ENCODE measurements at regions not wholly inside any gene's neighbourhood (a gene's known extent, or its start where the extent isn't known, plus 50 kb on each side); places are given as distances from the start of the nearest gene placed in this dataset.
"Not testable (repeated sequence)": the region's sequence is repeated elsewhere in the genome, so short reads cannot be mapped to it uniquely, and the experiment has no call there.

DNA sequence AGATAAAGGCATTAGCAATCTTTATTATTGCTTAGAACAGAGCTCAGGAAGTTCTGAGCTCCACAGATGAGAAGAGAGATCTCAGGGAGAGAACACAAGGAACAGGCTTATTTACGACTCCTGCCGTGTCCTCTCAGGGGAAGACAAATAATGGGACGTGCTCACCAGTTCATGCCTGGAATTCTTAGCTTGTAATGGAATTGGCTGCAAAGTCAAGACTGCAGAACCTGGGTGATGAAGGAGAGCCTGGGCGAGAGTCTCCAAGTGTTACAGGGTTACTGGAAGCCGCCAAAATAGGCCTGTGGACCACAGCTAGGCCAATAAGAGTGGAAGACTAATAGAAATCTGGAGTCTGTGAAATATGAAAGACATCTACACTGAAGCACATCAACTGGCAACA lies 174.5 kb upstream of the ADAMTSL1 start:
- no peak for DNase-seq

DNA sequence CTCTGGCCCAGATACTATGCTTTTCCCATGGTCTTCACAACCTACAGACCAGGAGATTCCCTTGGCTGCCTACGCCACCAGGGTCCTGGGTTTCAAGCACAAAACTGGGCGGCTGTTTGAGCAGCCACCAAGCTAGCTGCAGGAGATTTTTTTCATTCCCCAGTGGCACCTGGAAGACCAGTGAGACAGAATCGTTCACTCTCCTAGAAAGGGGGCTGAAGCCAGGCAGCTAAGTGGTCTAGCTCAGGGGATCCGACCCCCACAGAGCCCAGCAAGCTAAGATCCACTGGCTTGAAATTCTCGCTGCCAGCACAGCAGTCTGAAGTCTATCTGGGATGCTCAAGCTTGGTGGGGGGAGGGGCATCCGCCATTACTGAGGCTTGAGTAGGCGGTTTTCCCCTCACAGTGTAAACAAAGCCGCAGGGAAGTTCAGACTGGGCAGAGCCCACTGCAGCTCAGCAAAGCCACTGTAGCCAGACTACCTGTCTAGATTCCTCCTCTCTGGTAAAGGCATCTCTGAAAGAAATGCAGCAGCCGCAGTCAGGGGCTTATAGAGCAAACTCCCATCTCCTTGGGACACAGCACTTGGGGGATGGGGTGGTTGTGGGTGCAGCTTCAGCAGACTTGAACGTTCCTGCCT lies 168.7 kb upstream of the ADAMTSL1 start:
- not testable (repeated sequence) for DNase-seq

DNA sequence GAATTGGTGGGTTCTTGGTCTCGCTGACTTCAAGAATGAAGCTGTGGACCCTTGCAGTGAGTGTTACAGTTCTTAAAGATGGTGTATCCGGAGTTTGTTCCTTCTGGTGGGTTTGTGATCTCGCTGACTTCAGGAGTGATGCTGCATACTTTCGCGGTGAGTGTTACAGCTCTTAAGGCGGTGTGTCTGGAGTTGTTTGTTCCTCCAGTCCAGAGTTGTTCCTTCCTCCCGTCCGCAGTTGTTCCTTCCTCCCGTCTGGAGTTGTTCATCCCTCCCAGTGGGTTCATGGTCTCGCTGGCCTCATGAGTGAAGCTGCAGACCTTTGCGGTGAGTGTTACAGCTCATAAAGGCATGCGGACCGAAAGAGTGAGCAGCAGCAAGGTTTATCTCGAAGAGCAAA lies 159.6 kb upstream of the ADAMTSL1 start:
- no peak for DNase-seq

DNA sequence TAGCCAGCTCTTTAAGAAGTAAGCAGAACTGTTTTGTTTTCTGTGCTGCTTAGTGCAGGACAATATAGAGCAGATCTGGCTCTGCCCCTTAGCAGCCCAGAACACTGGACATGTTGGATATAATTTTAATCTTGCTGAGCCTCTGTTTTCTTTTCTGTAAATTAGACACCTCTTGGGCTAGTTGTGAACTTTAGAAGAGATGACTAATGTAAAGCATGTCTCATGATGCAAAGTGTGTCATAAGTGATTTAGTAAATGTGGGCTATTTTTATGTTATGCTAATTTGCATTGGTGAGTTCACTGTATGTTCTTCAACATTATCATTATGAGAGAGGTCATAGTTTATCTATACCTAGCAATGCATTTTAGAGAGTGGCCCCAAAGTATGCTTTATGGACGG lies 156.1 kb upstream of the ADAMTSL1 start:
- DNase-seq, result no peak

DNA sequence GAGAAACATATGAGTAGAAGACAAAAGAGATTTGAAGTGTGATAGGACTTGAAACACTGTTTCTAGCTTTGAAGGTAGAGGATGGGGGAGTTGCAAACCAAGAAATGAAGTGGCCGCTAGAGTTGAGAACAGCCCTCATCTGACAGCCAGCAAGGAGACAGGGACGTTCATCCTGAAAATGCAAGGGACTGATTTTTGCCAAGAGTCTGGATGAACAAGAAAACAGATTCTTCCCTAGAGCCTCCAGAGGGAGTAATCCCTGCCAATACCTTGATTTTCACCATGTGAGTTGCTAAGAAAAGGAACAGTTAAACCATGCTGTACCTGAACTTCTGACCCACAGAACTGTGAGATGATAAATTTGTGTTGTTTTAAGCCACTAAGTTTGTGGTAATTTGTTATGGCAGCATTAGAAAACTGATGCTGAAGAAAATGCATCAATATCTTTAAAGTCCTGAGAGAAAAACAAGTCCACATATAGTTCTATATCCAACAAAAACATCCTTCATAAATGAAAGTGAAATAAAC lies 154.0 kb upstream of the ADAMTSL1 start:
- DNase-seq, result no peak

DNA sequence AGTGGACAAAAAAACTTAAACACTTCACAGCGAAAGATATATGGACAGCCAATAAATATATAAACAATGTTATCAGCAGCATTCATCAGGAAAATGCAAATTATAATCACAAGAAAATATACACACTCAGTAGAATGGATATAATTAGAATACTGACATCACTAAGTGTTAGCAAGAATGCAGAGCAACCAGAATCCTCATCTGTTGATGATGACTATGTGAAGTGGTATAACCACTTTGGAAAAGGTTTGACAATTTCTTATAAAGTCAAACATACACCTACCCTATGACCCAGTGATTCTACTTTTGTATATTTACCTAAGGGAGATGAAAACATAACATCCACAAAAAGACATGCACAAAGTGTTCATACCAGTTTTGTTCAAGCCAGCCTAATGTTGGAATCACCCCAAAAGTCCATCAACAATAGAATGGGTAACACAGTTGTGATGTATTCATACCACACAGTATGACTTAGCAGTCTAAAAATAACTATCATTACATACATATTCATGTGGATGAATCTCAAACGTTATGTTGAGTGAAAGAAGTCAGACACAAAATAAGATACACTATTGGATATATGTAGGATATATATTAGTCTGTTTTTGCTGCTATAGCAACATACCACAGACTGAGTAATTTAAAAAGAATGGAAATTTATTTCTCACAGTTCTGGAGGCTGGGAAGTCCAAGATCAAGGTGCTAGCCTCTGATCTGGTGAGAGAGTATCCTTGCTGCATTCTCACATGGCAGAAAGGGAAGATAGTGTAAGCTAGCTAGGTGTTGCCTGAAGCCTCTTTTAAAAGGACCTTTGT lies 148.8 kb upstream of the ADAMTSL1 start:
- DNase-seq, result no peak

DNA sequence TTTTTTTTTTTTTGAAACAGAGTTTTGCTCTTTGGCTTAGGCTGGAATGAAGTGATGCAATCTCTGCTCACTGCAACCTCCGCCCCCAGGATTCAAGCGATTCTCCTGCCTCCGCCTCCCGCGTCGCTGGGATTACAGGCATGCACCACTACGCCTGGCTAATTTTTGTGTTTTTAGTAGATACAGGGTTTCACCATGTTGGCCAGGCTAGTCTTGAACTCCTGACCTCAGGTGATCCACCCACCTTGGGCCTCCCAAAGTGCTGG lies 148.3 kb upstream of the ADAMTSL1 start:
- not testable (repeated sequence) for DNase-seq

DNA sequence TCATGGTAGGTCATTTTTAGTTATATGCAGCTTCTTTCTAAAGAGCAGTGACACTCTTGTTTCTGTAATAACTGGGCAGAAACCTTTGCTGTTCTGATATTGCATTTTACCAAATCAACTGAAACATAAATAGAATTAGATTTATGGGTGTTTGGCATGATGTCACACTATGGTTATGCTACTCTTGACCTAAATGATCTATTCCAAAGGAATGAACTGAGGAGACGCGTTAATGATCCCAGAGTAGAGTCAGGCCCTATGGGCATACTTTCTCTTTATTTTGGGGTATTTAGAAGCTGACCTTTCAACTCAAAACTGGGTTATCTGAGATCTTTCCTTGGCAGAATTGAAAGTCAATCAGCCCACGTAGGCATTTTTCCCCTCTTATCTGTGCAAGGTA lies 146.8 kb upstream of the ADAMTSL1 start:
- no peak for DNase-seq

DNA sequence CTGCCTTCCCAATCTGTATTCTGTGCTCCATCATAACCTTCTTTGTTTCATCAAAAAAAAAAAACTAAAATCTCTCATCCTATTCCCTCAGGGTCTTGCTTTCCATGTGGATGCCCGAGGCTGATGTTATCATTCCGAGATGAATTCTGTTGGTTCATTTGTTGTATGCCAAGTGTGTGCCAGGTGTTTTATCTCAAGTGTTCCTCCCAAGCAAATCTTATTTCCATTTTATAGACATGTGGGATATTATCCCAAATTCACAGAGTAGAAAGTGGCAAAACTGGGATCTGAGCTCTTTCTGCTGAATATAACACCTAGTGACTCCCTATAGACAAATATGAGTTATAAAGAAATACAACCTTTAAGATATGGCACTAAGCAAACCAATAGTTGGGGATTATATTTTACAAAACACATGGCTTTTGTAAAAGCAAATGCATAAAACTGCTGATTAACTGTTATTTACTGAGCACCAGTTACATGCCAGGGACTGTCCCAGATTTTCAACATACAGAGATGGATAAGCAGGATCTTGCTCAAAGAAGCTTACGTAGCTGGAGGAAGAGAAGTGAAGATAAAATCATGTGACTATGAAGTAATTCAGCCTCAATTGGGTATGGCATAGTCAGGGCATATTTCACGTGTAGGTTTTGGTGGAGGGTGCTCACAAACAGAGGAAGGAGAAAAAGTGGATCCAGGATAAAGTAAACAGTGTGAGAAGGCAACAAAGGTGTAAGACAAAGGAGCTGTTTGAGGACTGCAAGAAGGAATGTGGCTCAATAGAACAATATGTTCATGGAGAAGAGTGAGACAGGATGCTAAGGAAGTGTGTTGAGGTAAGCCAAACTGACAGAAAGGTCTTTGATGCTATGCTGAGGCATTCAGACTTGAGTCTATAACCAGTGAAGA lies 143.3 kb upstream of the ADAMTSL1 start:
- DNase-seq, result no peak

DNA sequence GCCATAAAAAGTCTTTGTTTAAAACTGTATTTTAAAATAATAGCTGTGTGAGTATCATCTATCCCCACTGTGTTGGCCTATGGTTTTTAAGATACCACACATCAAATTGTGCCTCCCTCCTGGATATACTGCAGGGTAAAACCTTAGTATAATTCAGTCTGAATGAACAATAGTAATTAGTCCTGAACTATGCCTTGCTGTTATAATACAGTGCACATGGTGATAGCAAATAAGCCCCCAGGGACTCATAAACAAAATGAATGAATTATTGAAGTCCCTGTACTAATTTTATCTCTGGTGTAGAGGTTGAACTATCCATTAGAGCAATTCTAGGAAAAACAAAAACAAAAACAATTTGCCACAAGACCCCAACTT lies 142.7 kb upstream of the ADAMTSL1 start:
- DNase-seq, result no peak

DNA sequence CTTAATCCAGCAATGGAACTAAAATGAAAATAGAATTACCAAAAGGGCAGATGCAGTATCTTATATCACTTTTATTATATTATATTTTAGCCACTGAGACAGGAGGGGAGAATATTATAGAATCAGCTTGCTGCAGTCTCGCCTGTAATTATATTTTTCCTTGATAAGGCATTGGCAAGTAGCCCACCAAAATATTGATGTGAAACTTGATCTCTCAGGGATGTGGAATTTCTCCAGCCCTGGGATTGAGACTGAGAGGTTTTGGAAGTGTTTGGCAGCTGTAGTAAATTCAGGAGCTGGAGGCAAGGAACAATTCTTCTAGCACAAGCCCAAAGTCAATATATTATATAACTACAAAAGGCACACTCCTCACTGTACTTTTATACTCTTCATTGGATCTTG lies 142.1 kb upstream of the ADAMTSL1 start:
- no peak for DNase-seq

DNA sequence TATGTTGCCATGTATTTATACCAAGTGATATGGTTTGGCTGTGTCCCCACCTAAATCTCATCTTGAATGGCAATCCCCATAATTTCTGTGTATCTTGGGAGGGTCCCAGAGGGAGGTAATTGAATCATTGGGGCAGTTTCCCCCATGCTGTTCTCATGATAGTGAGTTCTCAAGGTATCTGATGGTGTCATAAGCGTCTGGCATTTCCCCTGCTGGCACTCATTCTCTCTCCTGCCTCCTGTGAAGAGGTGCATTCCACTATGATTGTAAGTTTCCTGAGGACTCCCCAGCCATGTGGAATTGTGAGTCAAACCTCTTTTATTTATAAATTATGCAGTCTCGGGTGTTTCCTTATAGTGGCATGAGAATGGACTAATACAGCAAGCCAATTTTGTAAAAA lies 140.8 kb upstream of the ADAMTSL1 start:
- no peak for DNase-seq

DNA sequence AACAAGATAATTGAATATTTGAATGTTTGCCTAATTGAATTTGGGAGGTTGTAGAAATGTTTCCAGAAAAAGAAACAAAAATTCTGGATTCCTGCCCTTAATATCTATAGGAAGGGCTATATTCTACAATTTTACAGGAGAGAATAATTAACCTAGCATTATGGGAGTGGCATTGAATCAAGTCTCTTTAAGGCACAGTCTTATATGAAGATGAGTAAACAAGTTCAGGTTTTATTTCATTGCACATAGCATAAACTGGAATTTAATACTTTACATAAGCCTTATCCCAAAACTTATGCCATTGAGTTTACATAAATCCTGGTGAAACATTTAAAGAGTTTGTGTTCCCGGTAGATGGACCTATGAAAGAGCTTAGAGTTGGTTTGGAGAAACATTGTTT lies 138.1 kb upstream of the ADAMTSL1 start:
- no peak for DNase-seq

DNA sequence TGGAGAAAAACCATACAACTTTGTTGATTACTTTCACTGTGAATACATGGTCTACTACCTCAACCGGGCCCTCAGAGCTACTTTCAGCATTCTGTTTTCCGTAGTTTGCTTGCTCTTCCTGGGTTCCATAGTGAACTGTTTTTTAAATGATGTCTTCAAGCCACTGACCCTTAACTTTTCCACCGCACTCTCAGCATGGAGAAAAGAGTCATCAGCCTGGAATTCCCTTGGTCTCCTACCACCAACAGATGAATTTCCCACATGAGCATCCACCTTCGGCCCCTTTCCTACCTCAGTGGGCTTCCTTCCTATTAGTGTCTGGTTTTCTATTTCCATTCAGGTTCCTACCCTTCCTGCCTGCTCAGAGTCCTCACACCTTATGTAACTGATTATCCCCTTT lies 135.9 kb upstream of the ADAMTSL1 start:
- no peak for DNase-seq

DNA sequence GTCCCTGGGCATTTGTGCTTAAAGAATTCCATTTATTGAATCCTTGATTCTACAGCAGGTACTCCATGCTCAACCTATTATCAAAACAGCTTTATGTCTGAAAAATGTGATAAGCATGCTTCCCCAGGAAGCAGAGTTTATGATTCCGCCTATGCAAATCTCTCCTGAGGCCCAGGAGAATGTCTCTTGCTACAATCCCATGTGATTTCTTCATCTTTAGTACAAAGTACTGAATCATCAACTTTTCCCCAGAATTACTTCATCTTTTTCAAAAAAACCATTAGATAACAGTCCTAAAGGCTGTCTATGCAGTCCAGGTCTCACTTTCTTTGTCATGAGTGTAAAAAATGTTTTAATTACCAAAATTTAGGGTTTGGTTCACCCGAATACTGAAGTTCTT lies 130.2 kb upstream of the ADAMTSL1 start:
- no peak for DNase-seq

DNA sequence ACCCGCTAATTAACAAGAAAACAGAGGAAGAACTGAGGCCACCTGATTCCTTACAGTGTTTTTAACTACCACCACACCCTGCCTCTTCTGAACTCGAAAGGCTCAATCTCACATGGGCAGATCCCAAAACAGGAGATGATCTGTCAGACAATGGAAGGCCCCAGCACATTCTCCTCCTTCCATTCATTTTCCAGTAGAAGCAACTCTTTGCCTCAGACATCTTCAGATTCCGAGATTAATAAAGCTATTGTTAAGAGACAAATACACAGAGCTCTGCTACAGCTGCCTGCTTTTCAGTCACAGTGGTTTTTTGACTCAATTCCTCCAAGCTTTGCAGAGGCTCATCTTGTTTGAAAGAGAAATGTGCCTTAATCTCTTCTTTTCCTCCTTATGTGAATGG lies 127.2 kb upstream of the ADAMTSL1 start:
- no peak for DNase-seq

DNA sequence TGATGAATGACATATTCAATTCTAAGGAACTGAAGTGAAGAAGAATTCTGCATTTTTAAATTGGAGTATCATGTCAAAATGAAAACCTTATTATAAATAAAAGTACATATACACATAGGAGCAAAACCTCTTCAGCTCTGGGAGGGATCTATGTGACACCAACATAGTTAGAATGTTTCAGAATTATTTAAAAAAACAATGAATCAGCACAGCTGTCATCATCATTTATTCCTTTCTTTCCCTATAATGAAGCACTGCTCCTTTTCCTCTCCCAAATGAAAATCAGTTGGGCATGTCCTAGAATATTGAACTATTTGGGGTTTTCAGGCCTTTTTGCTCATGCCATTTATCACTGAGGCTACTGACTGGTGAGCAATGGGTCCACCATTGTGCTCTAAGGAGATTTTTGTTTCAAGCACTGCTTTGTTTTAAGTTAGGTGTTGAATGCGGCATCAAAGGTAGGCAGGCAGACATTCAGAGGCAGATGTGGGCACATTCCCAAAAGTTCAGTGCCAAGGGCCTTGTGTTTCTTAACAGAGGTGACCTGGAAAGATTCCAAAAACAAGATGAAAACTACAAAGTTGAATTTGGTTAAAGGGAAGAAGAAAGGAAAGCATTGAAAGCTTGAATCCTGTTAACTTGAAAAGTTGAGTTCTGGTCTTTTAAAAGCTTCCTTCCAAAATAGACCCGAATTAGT lies 126.4 kb upstream of the ADAMTSL1 start:
- no peak for DNase-seq

DNA sequence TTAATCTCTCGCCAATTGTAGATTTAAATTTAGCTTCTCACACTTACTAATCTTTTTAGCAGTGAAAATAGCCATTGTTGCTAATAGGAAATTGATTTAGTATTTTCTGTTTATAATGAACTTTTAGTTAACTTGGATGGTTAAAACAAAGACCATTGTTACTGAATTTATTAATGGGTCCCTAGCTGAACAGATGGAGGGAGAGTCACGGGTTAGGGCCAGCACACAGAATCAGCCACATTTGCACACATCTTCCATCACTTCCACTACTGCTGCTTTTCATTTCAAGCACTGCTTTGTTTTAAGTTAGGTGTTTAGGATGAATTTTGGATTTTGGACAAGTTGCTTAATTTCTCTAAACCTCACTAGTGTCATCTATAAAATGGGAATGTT lies 125.9 kb upstream of the ADAMTSL1 start:
- no peak for DNase-seq

DNA sequence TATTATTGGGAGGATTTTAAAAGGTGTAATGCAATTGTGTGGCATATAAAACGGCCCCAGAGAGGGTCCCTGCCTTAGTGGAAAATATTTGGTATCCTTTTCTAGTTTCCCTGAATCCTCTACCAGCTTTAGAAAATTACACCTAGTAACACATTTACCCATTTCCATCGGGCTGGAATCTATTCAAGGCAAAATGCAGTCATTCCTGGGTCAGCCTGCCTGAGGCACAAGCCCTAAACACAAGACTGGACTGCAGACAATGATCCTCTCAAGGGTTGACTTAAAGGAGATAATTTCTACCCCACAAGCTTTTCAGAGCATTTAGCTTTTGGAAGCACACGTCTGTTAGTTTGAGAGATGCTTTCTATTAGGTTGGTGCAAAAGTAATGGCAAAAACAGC lies 124.4 kb upstream of the ADAMTSL1 start:
- no peak for DNase-seq

DNA sequence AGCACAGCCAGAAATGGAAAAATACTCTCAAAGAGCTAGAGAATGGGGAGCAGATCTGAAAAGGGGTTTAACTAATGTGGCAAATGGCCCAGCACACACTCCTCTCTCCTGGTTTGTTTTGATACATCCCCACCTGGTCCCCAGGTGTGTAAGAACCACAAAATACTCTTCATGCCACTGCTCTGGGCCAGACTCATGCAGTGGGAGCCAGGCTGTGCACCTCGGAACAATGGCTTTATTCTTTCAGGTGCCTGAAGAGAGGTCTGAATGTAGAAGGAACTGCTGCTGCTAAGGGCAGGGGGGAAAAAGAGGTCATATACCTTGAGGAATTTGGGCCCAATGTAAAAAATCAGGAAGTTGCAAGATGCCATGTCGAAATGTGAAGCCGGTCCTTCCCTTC lies 123.9 kb upstream of the ADAMTSL1 start:
- DNase-seq, result no peak

DNA sequence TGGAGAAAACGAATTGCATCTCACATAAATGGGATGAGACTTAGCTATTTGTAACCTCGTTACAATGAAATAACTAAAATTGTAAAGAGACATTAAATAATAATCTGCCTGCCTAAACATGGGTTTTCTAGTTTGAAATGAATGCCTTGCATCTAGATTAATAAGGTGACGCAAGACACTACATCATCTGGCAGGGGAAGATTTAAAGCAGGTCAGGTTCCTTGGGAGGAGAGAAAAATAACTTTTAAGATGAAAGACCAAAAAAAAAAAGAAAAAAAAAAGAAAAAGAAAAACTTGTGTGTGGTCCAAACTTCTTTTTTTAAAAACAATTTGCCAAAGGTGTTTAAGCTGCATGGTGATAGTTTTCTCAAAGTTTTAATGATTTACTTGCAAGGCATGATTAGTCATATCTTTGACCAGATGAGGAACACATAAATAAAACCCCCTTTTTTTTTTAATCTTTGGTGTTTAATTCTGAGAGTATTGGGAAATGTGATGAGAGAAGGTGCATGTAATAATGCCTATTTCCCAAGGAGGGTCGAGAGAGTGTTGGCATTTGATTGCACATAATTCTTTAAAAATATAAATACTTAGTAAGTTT lies 122.9 kb upstream of the ADAMTSL1 start:
- no peak for DNase-seq

DNA sequence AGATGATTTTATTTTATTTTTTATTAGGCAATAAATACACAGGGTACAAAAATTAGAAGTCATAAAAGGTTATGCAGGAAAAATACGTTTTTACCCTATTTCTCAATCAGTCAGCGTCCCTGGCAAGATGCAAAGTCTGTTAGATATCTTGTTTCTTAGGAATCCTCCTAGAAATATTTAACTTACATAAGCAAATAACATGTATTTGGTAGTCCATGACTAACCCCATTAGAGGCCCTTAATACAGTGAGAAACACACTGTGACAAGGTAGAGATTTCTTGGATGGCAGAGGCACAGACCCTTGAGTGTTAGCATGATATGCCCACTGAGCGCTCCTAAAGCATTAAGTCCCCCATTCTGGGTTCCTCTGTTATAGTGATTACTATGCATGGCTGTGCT lies 121.2 kb upstream of the ADAMTSL1 start:
- DNase-seq, result no peak

DNA sequence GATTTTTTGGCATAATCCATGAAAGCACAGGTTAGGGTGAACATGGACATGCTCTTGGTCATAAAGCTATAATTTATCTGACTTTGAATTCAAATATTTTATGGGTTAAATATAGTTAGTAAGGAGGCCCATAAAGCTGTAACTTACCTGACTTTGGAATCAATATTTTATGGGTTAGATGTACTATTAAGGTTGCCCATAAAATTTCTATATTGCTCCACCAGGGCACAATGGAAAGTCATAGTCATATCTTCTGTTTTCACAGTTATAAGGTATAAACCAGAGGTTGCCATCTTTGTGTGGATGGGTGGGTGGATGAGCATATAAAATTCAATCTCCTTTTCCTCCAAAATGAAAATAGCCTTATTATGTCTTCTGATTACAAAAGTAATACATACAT lies 120.5 kb upstream of the ADAMTSL1 start:
- no peak for DNase-seq

Measured in stimulated activated CD4-positive, alpha-beta T cell treated with anti-CD3 and anti-CD28 coated beads, Interleukin-4, amount 100 ng/mL, for 24 hours (primary cell).